ENCODE measurements at regions not wholly inside any gene's neighbourhood (a gene's known extent, or its start where the extent isn't known, plus 50 kb on each side); places are given as distances from the start of the nearest gene placed in this dataset.
"Not testable (repeated sequence)": the region's sequence is repeated elsewhere in the genome, so short reads cannot be mapped to it uniquely, and the experiment has no call there.

- H3K4me3 ChIP-seq (ENCODE audit: low read length); DNase-seq (ENCODE audit: low read depth, low spot score): not testable (repeated sequence)
These were observed 118.3 kb downstream of the LRRC37A3 start for GRCh38 chr17:64800987-64801386.

GRCh38 chr17:64800361-64800895 is 118.8 kb downstream of the LRRC37A3 start:
- H3K4me3 ChIP-seq (ENCODE audit: low read length); DNase-seq (ENCODE audit: low read depth, low spot score): not testable (repeated sequence)

GRCh38 chr17:64799543-64800188 is 119.6 kb downstream of the LRRC37A3 start:
- DNase-seq (ENCODE audit: low read depth, low spot score); H3K4me3 ChIP-seq (ENCODE audit: low read length): not testable (repeated sequence)

GRCh38 chr17:64798961-64799360 is 120.3 kb downstream of the LRRC37A3 start:
- H3K4me3 ChIP-seq (ENCODE audit: low read length); DNase-seq (ENCODE audit: low read depth, low spot score): not testable (repeated sequence)

- not testable (repeated sequence) for H3K4me3 ChIP-seq (ENCODE audit: low read length)
- peak; percentile 54 for DNase-seq (ENCODE audit: low read depth, low spot score)
These were observed 120.8 kb downstream of the LRRC37A3 start for GRCh38 chr17:64798489-64798790.

- not testable (repeated sequence) for DNase-seq (ENCODE audit: low read depth, low spot score); H3K4me3 ChIP-seq (ENCODE audit: low read length)
These were observed 121.4 kb downstream of the LRRC37A3 start for GRCh38 chr17:64797746-64798488.

- not testable (repeated sequence) for DNase-seq (ENCODE audit: low read depth, low spot score); H3K4me3 ChIP-seq (ENCODE audit: low read length)
These were observed 123.9 kb downstream of the LRRC37A3 start for GRCh38 chr17:64795342-64795741.

- not testable (repeated sequence) for H3K4me3 ChIP-seq (ENCODE audit: low read length); DNase-seq (ENCODE audit: low read depth, low spot score)
These were observed 124.6 kb downstream of the LRRC37A3 start for GRCh38 chr17:64794548-64795274.

GRCh38 chr17:64794113-64794512 is 125.2 kb downstream of the LRRC37A3 start:
- not testable (repeated sequence) for H3K4me3 ChIP-seq (ENCODE audit: low read length)

GRCh38 chr17:64792793-64793575 is 126.3 kb downstream of the LRRC37A3 start:
- DNase-seq (ENCODE audit: low read depth, low spot score), result peak; percentile 42

More at GRCh38 chr17:64794113-64794512, 125.2 kb downstream of the LRRC37A3 start:
- not testable (repeated sequence) for DNase-seq (ENCODE audit: low read depth, low spot score)

GRCh38 chr17:64792276-64792675 is 127.0 kb downstream of the LRRC37A3 start:
- not testable (repeated sequence) for DNase-seq (ENCODE audit: low read depth, low spot score); H3K4me3 ChIP-seq (ENCODE audit: low read length)

More at GRCh38 chr17:64792793-64793575, 126.3 kb downstream of the LRRC37A3 start:
- not testable (repeated sequence) for H3K4me3 ChIP-seq (ENCODE audit: low read length)

- H3K4me3 ChIP-seq (ENCODE audit: low read length); DNase-seq (ENCODE audit: low read depth, low spot score): not testable (repeated sequence)
These were observed 127.6 kb downstream of the LRRC37A3 start for GRCh38 chr17:64791691-64792090.

GRCh38 chr17:64791226-64791625 is 128.1 kb downstream of the LRRC37A3 start:
- not testable (repeated sequence) for DNase-seq (ENCODE audit: low read depth, low spot score); H3K4me3 ChIP-seq (ENCODE audit: low read length)

- DNase-seq (ENCODE audit: low read depth, low spot score), result not testable (repeated sequence)
These were observed 128.6 kb upstream of the SMURF2 start for GRCh38 chr17:64790690-64791089.

GRCh38 chr17:64790193-64790592 is 128.1 kb upstream of the SMURF2 start:
- H3K4me3 ChIP-seq (ENCODE audit: low read length); DNase-seq (ENCODE audit: low read depth, low spot score): not testable (repeated sequence)

More at GRCh38 chr17:64790690-64791089, 128.6 kb upstream of the SMURF2 start:
- not testable (repeated sequence) for H3K4me3 ChIP-seq (ENCODE audit: low read length)

GRCh38 chr17:64789061-64789445 is 126.9 kb upstream of the SMURF2 start:
- H3K4me3 ChIP-seq (ENCODE audit: low read length); DNase-seq (ENCODE audit: low read depth, low spot score): not testable (repeated sequence)

- DNase-seq (ENCODE audit: low read depth, low spot score), result no peak
- no peak overlapping the region for H3K4me3 ChIP-seq (ENCODE audit: low read length)
These were observed 126.4 kb upstream of the SMURF2 start for GRCh38 chr17:64788286-64789060.

- no peak overlapping the region for H3K4me3 ChIP-seq (ENCODE audit: low read length)
These were observed 125.8 kb upstream of the SMURF2 start for GRCh38 chr17:64787921-64788271.

More at GRCh38 chr17:64787921-64788271, 125.8 kb upstream of the SMURF2 start:
- DNase-seq (ENCODE audit: low read depth, low spot score), result no peak
